H9 (cell line): ENCODE measurements at regions not wholly inside any gene's neighbourhood (a gene's known extent, or its start where the extent isn't known, plus 50 kb on each side); places are given as distances from the start of the nearest gene placed in this dataset.

Experiments
- DNase-seq: peaks from one replicate; pipeline ENCODE4 v3.0.0-alpha.2; 2017
- H2AFZ ChIP-seq: one replicate; pipeline ENCODE4 v1.6.1; 2013; ENCODE audit warnings: mild to moderate bottlenecking, low read length, control low read depth, moderate library complexity
- H2AK5ac ChIP-seq: 2 replicates; pipeline ENCODE4 v1.6.1; 2013; ENCODE audit warnings: low read length, control low read depth, mixed read lengths; ENCODE audit not compliant: insufficient read length
- H2BK120ac ChIP-seq: one replicate; pipeline ENCODE4 v1.6.1; 2013; ENCODE audit warnings: low read depth, mild to moderate bottlenecking, low read length, control low read depth, inconsistent platforms; ENCODE audit not compliant: poor library complexity, severe bottlenecking
- H2BK12ac ChIP-seq: 2 replicates; pipeline ENCODE4 v1.6.1; 2013; ENCODE audit warnings: low read length, control low read depth, mixed read lengths, low read depth; ENCODE audit not compliant: insufficient read length
- H2BK15ac ChIP-seq: 2 replicates; pipeline ENCODE4 v1.6.1; 2013; ENCODE audit warnings: low read depth, low read length, control low read depth
- H2BK20ac ChIP-seq: one replicate; pipeline ENCODE4 v1.6.1; 2013; ENCODE audit warnings: low read depth, mild to moderate bottlenecking, low read length, control low read depth, inconsistent platforms; ENCODE audit not compliant: poor library complexity, severe bottlenecking
- H2BK5ac ChIP-seq: 2 replicates; pipeline ENCODE4 v1.6.1; 2013; ENCODE audit warnings: low read length, control low read depth, mixed read lengths; ENCODE audit not compliant: insufficient read length
- H3K14ac ChIP-seq: 2 replicates; pipeline ENCODE4 v1.6.1; 2013; ENCODE audit warnings: low read length, control low read depth; ENCODE audit not compliant: insufficient read depth
- H3K18ac ChIP-seq: 2 replicates; pipeline ENCODE4 v1.6.1; 2013; ENCODE audit warnings: low read depth, mild to moderate bottlenecking, mixed read lengths, low read length, control low read depth; ENCODE audit not compliant: insufficient read length
- H3K23ac ChIP-seq: 2 replicates; pipeline ENCODE4 v1.6.1; 2013; ENCODE audit warnings: low read length, control low read depth, mixed read lengths, low read depth; ENCODE audit not compliant: insufficient read length
- H3K23me2 ChIP-seq: 2 replicates; pipeline ENCODE4 v1.6.1; 2013; ENCODE audit warnings: low read depth, mild to moderate bottlenecking, mixed read lengths, low read length, control low read depth; ENCODE audit not compliant: insufficient read length, poor library complexity, severe bottlenecking
- H3K27ac ChIP-seq: 2 replicates; pipeline ENCODE4 v1.5.1; 2013; ENCODE audit warnings: low read length, control low read depth, mixed read lengths, low read depth; ENCODE audit not compliant: insufficient read length
- H3K27me3 ChIP-seq: 2 replicates; pipeline ENCODE4 v1.6.1; 2013; ENCODE audit warnings: low read length, control low read depth, inconsistent platforms; ENCODE audit not compliant: insufficient read depth
- H3K4ac ChIP-seq: 2 replicates; pipeline ENCODE4 v1.6.1; 2013; ENCODE audit warnings: low read depth, mild to moderate bottlenecking, control low read depth, inconsistent platforms, low read length, moderate library complexity
- H3K4me1 ChIP-seq: 2 replicates; pipeline ENCODE4 v1.6.1; 2013; ENCODE audit warnings: low read length, control low read depth, inconsistent platforms; ENCODE audit not compliant: insufficient read depth
- H3K4me2 ChIP-seq: 2 replicates; pipeline ENCODE4 v1.6.1; 2013; ENCODE audit warnings: low read length, control low read depth, mixed read lengths; ENCODE audit not compliant: insufficient read length, insufficient read depth
- H3K56ac ChIP-seq: 2 replicates; pipeline ENCODE4 v1.6.1; 2013; ENCODE audit warnings: low read depth, mild to moderate bottlenecking, mixed read lengths, low read length, control low read depth; ENCODE audit not compliant: insufficient read length
- H3K79me1 ChIP-seq: 2 replicates; pipeline ENCODE4 v1.6.1; 2013; ENCODE audit warnings: low read depth, mild to moderate bottlenecking, moderate library complexity, low read length, control low read depth, inconsistent platforms; ENCODE audit not compliant: insufficient read depth, poor library complexity, severe bottlenecking
- H3K79me2 ChIP-seq: 2 replicates; pipeline ENCODE4 v1.6.1; 2013; ENCODE audit warnings: low read length, control low read depth, inconsistent platforms; ENCODE audit not compliant: insufficient read depth
- H3K9ac ChIP-seq: 2 replicates; pipeline ENCODE4 v1.6.1; 2013; ENCODE audit warnings: low read length, control low read depth, mixed read lengths; ENCODE audit not compliant: insufficient read length; ENCODE audit errors: extremely low read depth
- H3K9me3 ChIP-seq: one replicate; pipeline ENCODE4 v1.6.1; 2013; ENCODE audit warnings: low read depth, low read length, inconsistent platforms; ENCODE audit not compliant: control insufficient read depth
- H3T11ph ChIP-seq: one replicate; pipeline ENCODE4 v1.6.1; 2013; ENCODE audit warnings: mild to moderate bottlenecking, low read length, control low read depth, inconsistent platforms
- H4K20me1 ChIP-seq: one replicate; pipeline ENCODE4 v1.6.1; 2013; ENCODE audit not compliant: control insufficient read depth, insufficient read length, insufficient read depth
- H4K5ac ChIP-seq: 2 replicates; pipeline ENCODE4 v1.6.1; 2013; ENCODE audit warnings: low read depth, mild to moderate bottlenecking, mixed read lengths, low read length, control low read depth; ENCODE audit not compliant: insufficient read length
- H4K8ac ChIP-seq: replicated peaks from 2 replicates; pipeline ENCODE4 v1.6.1; 2013; ENCODE audit warnings: low read length, control low read depth, mixed read lengths, low read depth; ENCODE audit not compliant: insufficient read length
- H4K91ac ChIP-seq: 2 replicates; pipeline ENCODE4 v1.6.1; 2013; ENCODE audit warnings: low read depth, mild to moderate bottlenecking, moderate library complexity, mixed read lengths, low read length, control low read depth; ENCODE audit not compliant: insufficient read length
- H3K27ac Mint-ChIP-seq, 3 experiments: 2 replicates in 2 of 3; 3 replicates in 1 of 3; pipeline ENCODE4 v1.8.0; 2020 to 2021; ENCODE audit warnings: mixed read lengths in 3 of 3, mild to moderate bottlenecking in 1 of 3, moderate library complexity in 1 of 3
- H3K27me3 Mint-ChIP-seq: 2 replicates; pipeline ENCODE4 v1.8.0; 2021; ENCODE audit warnings: low read depth, mild to moderate bottlenecking, moderate library complexity, mixed read lengths
- H3K36me3 Mint-ChIP-seq, 3 experiments: 2 replicates in 2 of 3; 3 replicates in 1 of 3; pipeline ENCODE4 v1.8.0; 2020 to 2021; ENCODE audit warnings: low read depth in 3 of 3, mixed read lengths in 3 of 3; ENCODE audit not compliant: insufficient read depth in 1 of 3
- H3K4me1 Mint-ChIP-seq, 2 experiments: 2 replicates each; pipeline ENCODE4 v1.8.0; 2020; ENCODE audit warnings: mixed read lengths in 2 of 2
- H3K4me3 Mint-ChIP-seq, 2 experiments: 2 replicates in 1 of 2; 3 replicates in 1 of 2; pipeline ENCODE4 v1.8.0; 2020 to 2021; ENCODE audit warnings: mild to moderate bottlenecking in 2 of 2, mixed read lengths in 2 of 2, moderate library complexity in 1 of 2
- H3K9me3 Mint-ChIP-seq, 2 experiments: 2 replicates in 1 of 2; 3 replicates in 1 of 2; pipeline ENCODE4 v1.8.0; 2020; ENCODE audit warnings: mild to moderate bottlenecking in 2 of 2, mixed read lengths in 2 of 2, moderate library complexity in 1 of 2
- WGBS: extraction: QIAGEN DNeasy Blood & Tissue Kit; methylation state at CpG from one replicate; pipeline ENCODE4 v1.1.7; 2013; ENCODE audit warnings: missing lambda C conversion rate, low lambda C conversion rate, mixed read lengths; ENCODE audit not compliant: insufficient read length; ENCODE audit errors: extremely low coverage; 5-methylcytosine and 5-hydroxymethylcytosine counted together
- TF ChIP-seq, protein P1 (sequence below): fragments of 200-600 bp; sonication (generic); conservative IDR thresholded peaks from 3 replicates; pipeline ENCODE4 v1.8.0; 2021; ENCODE audit warnings: antibody characterized with exemption, mild to moderate bottlenecking

- Histone ChIP-seq H2BK20ac (no peak overlapping the region), H2BK120ac (no peak overlapping the region), H3K4me1 (no peaks in the 10 kb centered on the region), H3K14ac (no peak overlapping the region), H4K20me1 (no peaks in the 10 kb centered on the region), H3K79me1 (no peaks in the 10 kb centered on the region), H2BK5ac (no peak overlapping the region), H3K27me3 (no peaks in the 10 kb centered on the region), H4K5ac (no peak overlapping the region), H3K4ac (no peak overlapping the region), H3K79me2 (no peaks in the 10 kb centered on the region), H3K4me2 (no peak overlapping the region), H3T11ph (no peak overlapping the region), H2BK15ac (no peak overlapping the region), H4K8ac (no peak overlapping the region), H2AK5ac (no peak overlapping the region), H3K56ac (no peak overlapping the region), H3K9me3 (no peaks in the 10 kb centered on the region), H2AFZ (no peak overlapping the region), H2BK12ac (no peak overlapping the region), H3K18ac (no peak overlapping the region), H3K27ac (no peak overlapping the region), H3K23me2 (no peaks in the 10 kb centered on the region), H3K9ac (no peak overlapping the region), H3K23ac (no peak overlapping the region), H4K91ac (no peak overlapping the region)
- no CpG with 5 or more reads among the region's 6 CpGs for WGBS
- TF ChIP-seq, protein P1, sequence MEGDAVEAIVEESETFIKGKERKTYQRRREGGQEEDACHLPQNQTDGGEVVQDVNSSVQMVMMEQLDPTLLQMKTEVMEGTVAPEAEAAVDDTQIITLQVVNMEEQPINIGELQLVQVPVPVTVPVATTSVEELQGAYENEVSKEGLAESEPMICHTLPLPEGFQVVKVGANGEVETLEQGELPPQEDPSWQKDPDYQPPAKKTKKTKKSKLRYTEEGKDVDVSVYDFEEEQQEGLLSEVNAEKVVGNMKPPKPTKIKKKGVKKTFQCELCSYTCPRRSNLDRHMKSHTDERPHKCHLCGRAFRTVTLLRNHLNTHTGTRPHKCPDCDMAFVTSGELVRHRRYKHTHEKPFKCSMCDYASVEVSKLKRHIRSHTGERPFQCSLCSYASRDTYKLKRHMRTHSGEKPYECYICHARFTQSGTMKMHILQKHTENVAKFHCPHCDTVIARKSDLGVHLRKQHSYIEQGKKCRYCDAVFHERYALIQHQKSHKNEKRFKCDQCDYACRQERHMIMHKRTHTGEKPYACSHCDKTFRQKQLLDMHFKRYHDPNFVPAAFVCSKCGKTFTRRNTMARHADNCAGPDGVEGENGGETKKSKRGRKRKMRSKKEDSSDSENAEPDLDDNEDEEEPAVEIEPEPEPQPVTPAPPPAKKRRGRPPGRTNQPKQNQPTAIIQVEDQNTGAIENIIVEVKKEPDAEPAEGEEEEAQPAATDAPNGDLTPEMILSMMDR = no peak
- peaks cover 12 to 14% of the 10 kb centered on the region in 2 experiments for H3K4me1 Mint-ChIP-seq
- H3K4me3 Mint-ChIP-seq = no peak overlapping the region
- H3K36me3 Mint-ChIP-seq = no peaks in the 10 kb centered on the region
- H3K9me3 Mint-ChIP-seq = peaks cover 0 to 2% of the 10 kb centered on the region in 2 experiments; a peak in 1 of 5 replicates
- no peak for DNase-seq
- no peaks in the 10 kb centered on the region for H3K27me3 Mint-ChIP-seq
- no peak overlapping the region for H3K27ac Mint-ChIP-seq
These were observed 735.7 kb upstream of the CXADR start for GRCh38 chr21:16777041-16777720.
